ENCODE measurements at regions not wholly inside any gene's neighbourhood (a gene's known extent, or its start where the extent isn't known, plus 50 kb on each side); places are given as distances from the start of the nearest gene placed in this dataset.
"Not testable (repeated sequence)": the region's sequence is repeated elsewhere in the genome, so short reads cannot be mapped to it uniquely, and the experiment has no call there.

- DNase-seq = no peak
- Mint-ChIP-seq H3K9me3 (peaks cover 32% of the 10 kb centered on the region), H3K4me1 (no peaks in the 10 kb centered on the region), H3K27ac (no peak overlapping the region), H3K36me3 (ENCODE audit: low read depth) (no peaks in the 10 kb centered on the region), H3K4me3 (no peak overlapping the region), H3K27me3 (ENCODE audit: low read depth, poor library complexity) (no peaks in the 10 kb centered on the region)
- no peak for TF ChIP-seq CTCF (IDR thresholded peaks at IDR 0.05)
Measured at GRCh38 chr6:67811239-67812037, 823.6 kb upstream of the ADGRB3 start.

- H3K27ac Mint-ChIP-seq; H3K4me1 Mint-ChIP-seq; H3K36me3 Mint-ChIP-seq (ENCODE audit: low read depth); H3K4me3 Mint-ChIP-seq; H3K9me3 Mint-ChIP-seq; DNase-seq; H3K27me3 Mint-ChIP-seq (ENCODE audit: low read depth, poor library complexity): not testable (repeated sequence)
Measured at GRCh38 chr6:67804808-67805207, 830.3 kb upstream of the ADGRB3 start.

GRCh38 chr6:67802771-67803170, 832.3 kb upstream of the ADGRB3 start:
- peaks cover 3% of the 10 kb centered on the region for H3K27me3 Mint-ChIP-seq (ENCODE audit: low read depth, poor library complexity)
- no peaks in the 10 kb centered on the region for H3K36me3 Mint-ChIP-seq (ENCODE audit: low read depth)
- no peak overlapping the region for H3K4me3 Mint-ChIP-seq
- no peak for TF ChIP-seq CTCF (IDR thresholded peaks at IDR 0.05)
- peaks cover 7% of the 10 kb centered on the region for H3K4me1 Mint-ChIP-seq
- DNase-seq = no peak
- H3K27ac Mint-ChIP-seq = no peak overlapping the region
- H3K9me3 Mint-ChIP-seq = peaks cover 6% of the 10 kb centered on the region

DNA sequence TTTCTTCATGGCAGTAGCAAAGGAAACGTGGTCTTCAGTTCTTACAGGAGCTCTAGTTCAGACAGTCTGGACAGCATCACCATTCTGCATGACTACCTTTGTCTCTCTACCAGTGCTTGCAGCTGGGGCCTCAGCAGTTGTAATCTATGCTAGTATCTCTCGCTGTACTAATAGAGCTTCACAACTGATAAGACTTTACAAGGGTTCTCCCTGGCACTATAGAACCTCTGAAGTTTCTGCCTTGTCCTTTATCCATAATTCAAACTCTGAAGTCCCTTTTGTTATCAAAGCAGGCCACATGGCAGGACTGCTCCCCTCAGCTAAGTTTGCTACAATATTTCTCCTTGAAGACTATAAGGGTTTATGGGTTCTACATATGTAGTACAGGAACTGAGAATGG, 842.1 kb upstream of the ADGRB3 start:
- Mint-ChIP-seq H3K27me3 (ENCODE audit: low read depth, poor library complexity) (no peaks in the 10 kb centered on the region), H3K4me3 (no peak overlapping the region), H3K36me3 (ENCODE audit: low read depth) (no peaks in the 10 kb centered on the region), H3K9me3 (no peaks in the 10 kb centered on the region), H3K4me1 (no peaks in the 10 kb centered on the region), H3K27ac (no peak overlapping the region)
- no peak for DNase-seq
- no peak for TF ChIP-seq CTCF (IDR thresholded peaks at IDR 0.05)

GRCh38 chr6:67790569-67790968, 844.5 kb upstream of the ADGRB3 start:
- Mint-ChIP-seq H3K9me3 (peaks cover 6% of the 10 kb centered on the region), H3K27me3 (ENCODE audit: low read depth, poor library complexity) (no peaks in the 10 kb centered on the region), H3K27ac (no peak overlapping the region), H3K4me1 (no peaks in the 10 kb centered on the region), H3K4me3 (no peak overlapping the region), H3K36me3 (ENCODE audit: low read depth) (no peaks in the 10 kb centered on the region)
- DNase-seq = no peak
- no peak for TF ChIP-seq CTCF (IDR thresholded peaks at IDR 0.05)

- not testable (repeated sequence) for H3K27me3 Mint-ChIP-seq (ENCODE audit: low read depth, poor library complexity); H3K27ac Mint-ChIP-seq; H3K9me3 Mint-ChIP-seq; DNase-seq; H3K4me1 Mint-ChIP-seq; H3K4me3 Mint-ChIP-seq; H3K36me3 Mint-ChIP-seq (ENCODE audit: low read depth)
Measured at GRCh38 chr6:67787119-67787518, 848.0 kb upstream of the ADGRB3 start.

DNA sequence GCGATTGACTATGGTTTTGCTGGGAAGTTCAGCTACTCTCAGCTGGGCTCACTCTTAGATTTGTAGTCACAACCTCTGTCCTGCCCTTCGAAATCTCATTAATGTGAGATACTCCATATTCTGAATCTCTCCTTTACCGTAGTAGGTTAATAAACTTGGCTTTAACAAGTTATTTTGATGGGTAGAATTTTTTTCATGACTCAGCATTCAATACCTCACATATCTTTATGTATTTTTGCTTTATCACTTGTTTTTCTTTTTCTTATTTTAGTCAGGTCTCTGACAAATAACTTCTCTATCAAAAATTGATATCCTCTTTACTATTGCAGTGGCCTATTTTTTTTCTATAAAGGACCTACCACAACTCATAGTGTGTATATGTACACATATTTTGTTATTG, 855.2 kb upstream of the ADGRB3 start:
- no peaks in the 10 kb centered on the region for H3K4me1 Mint-ChIP-seq
- TF ChIP-seq CTCF (IDR thresholded peaks at IDR 0.05) = no peak
- no peaks in the 10 kb centered on the region for H3K27me3 Mint-ChIP-seq (ENCODE audit: low read depth, poor library complexity)
- H3K36me3 Mint-ChIP-seq (ENCODE audit: low read depth) = no peaks in the 10 kb centered on the region
- no peak overlapping the region for H3K4me3 Mint-ChIP-seq
- no peak for DNase-seq
- H3K9me3 Mint-ChIP-seq = no peaks in the 10 kb centered on the region
- no peak overlapping the region for H3K27ac Mint-ChIP-seq
